IMR-90 (cell line): ENCODE measurements at regions not wholly inside any gene's neighbourhood (a gene's known extent, or its start where the extent isn't known, plus 50 kb on each side); places are given as distances from the start of the nearest gene placed in this dataset.
A peak's percentile ranks its signal among the peaks of the same experiment; 100 is the strongest.

ENCODE experiments used
- ATAC-seq: fragments of 200-7000 bp; cut with Tn5 transposase; 2 replicates; pipeline ENCODE4 v1.9.1; 2020; ENCODE audit warnings: low read depth, mild to moderate bottlenecking, moderate library complexity
- BruUV-seq: library from RNA; stranded (reverse); fragments of 400-500 nt; replicated peaks from 2 replicates; lab custom pipeline; 2021; lab: Mats Ljungman, UMichigan
- CTCF ChIA-PET: fragments of 300-600 bp; formaldehyde crosslinking; extraction: SDS; loops from one replicate; lab custom pipeline; 2021; ENCODE audit warnings: antibody characterized with exemption; lab: Yijun Ruan, JAX
- POLR2A ChIA-PET: fragments of 300-600 bp; sonication (Branson Sonifier 250); formaldehyde crosslinking; loops from one replicate; lab custom pipeline; 2022; ENCODE audit warnings: antibody characterized with exemption; ENCODE audit not compliant: unreplicated experiment; lab: Charles Lee
- DNase-seq: peaks from one replicate; pipeline ENCODE4 v3.0.0; 2013
- H2AFZ ChIP-seq: replicated peaks from 2 replicates; pipeline ENCODE3; 2013; ENCODE audit warnings: low read length, mild to moderate bottlenecking; ENCODE audit not compliant: poor library complexity
- H2AK5ac ChIP-seq: 2 replicates; pipeline ENCODE4 v1.6.1; 2013; ENCODE audit warnings: low read depth, low read length, inconsistent platforms
- H2AK9ac ChIP-seq: replicated peaks from 2 replicates; pipeline ENCODE3; 2013; ENCODE audit warnings: mild to moderate bottlenecking, low read depth, low read length, moderate library complexity; ENCODE audit not compliant: poor library complexity
- H2BK120ac ChIP-seq: 2 replicates; pipeline ENCODE4 v1.6.1; 2013; ENCODE audit warnings: low read depth, low read length, inconsistent platforms
- H2BK15ac ChIP-seq: 3 replicates; pipeline ENCODE4 v1.6.1; 2013; ENCODE audit warnings: low read depth, low read length, inconsistent platforms
- H2BK20ac ChIP-seq: 2 replicates; pipeline ENCODE4 v1.6.1; 2013; ENCODE audit warnings: low read depth, mild to moderate bottlenecking, inconsistent platforms, low read length, moderate library complexity
- H2BK5ac ChIP-seq: 2 replicates; pipeline ENCODE4 v1.6.1; 2013; ENCODE audit warnings: mild to moderate bottlenecking, low read depth, low read length, inconsistent platforms; ENCODE audit not compliant: poor library complexity, severe bottlenecking
- H3K14ac ChIP-seq: replicated peaks from 2 replicates; pipeline ENCODE4 v1.6.1; 2013; ENCODE audit warnings: low read depth, low read length, inconsistent platforms
- H3K18ac ChIP-seq: 2 replicates; pipeline ENCODE4 v1.6.1; 2013; ENCODE audit warnings: low read depth, low read length, control low read depth
- H3K23ac ChIP-seq: 2 replicates; pipeline ENCODE4 v1.6.1; 2013; ENCODE audit warnings: low read depth, low read length, inconsistent platforms
- H3K27ac ChIP-seq: 2 replicates; pipeline ENCODE4 v1.5.1; 2013; ENCODE audit warnings: mild to moderate bottlenecking, control low read depth, low read length; ENCODE audit not compliant: insufficient read depth
- H3K27me3 ChIP-seq: 2 replicates; pipeline ENCODE4 v1.6.1; 2013; ENCODE audit warnings: low read length; ENCODE audit not compliant: control insufficient read depth, insufficient read depth
- H3K36me3 ChIP-seq: 2 replicates; pipeline ENCODE4 v1.6.1; 2013; ENCODE audit warnings: low read length, mixed read lengths; ENCODE audit not compliant: control insufficient read depth, insufficient read depth
- H3K4ac ChIP-seq: 2 replicates; pipeline ENCODE4 v1.6.1; 2013; ENCODE audit warnings: low read depth, low read length, inconsistent platforms
- H3K4me1 ChIP-seq: 2 replicates; pipeline ENCODE4 v1.6.1; 2013; ENCODE audit warnings: low read length, mixed read lengths; ENCODE audit not compliant: control insufficient read depth, insufficient read depth
- H3K4me2 ChIP-seq: 2 replicates; pipeline ENCODE4 v1.6.1; 2013; ENCODE audit warnings: low read depth, mild to moderate bottlenecking, control low read depth, low read length, moderate library complexity
- H3K4me3 ChIP-seq: 2 replicates; pipeline ENCODE4 v1.5.1; 2013; ENCODE audit warnings: low read depth, mild to moderate bottlenecking, control low read depth, low read length, moderate library complexity; ENCODE audit not compliant: insufficient read depth
- H3K56ac ChIP-seq: 2 replicates; pipeline ENCODE4 v1.6.1; 2013; ENCODE audit warnings: low read length, inconsistent platforms; ENCODE audit not compliant: insufficient read depth; ENCODE audit errors: extremely low read depth
- H3K79me1 ChIP-seq, 2 experiments: 2 replicates each; pipeline ENCODE4 v1.6.1; 2013; ENCODE audit warnings: low read length in 2 of 2, inconsistent platforms in 1 of 2, low read depth in 1 of 2
- H3K9ac ChIP-seq: 2 replicates; pipeline ENCODE4 v1.6.1; 2013; ENCODE audit warnings: low read depth, low read length, control low read depth
- H3K9me1 ChIP-seq: 2 replicates; pipeline ENCODE4 v1.6.1; 2013; ENCODE audit warnings: low read length, inconsistent platforms; ENCODE audit not compliant: insufficient read depth
- H3K9me3 ChIP-seq: 2 replicates; pipeline ENCODE4 v1.6.1; 2013; ENCODE audit warnings: low read length; ENCODE audit not compliant: control insufficient read depth, insufficient read depth
- H4K20me1 ChIP-seq: 2 replicates; pipeline ENCODE4 v1.6.1; 2013; ENCODE audit warnings: low read length, inconsistent platforms; ENCODE audit not compliant: insufficient read depth
- H4K5ac ChIP-seq: 2 replicates; pipeline ENCODE4 v1.6.1; 2013; ENCODE audit warnings: mild to moderate bottlenecking, low read depth, low read length, control low read depth
- H4K8ac ChIP-seq, 2 experiments: 2 replicates each; pipeline ENCODE4 v1.6.1; 2013; ENCODE audit warnings: low read depth in 2 of 2, low read length in 2 of 2, control low read depth in 1 of 2, inconsistent platforms in 1 of 2
- H4K91ac ChIP-seq: 2 replicates; pipeline ENCODE4 v1.6.1; 2013; ENCODE audit warnings: low read depth, low read length, inconsistent platforms; ENCODE audit not compliant: insufficient read depth
- FOS ChIP-seq: fragments of 150-350 bp; IDR thresholded peaks from 2 replicates; pipeline ENCODE4 v1.6.1; 2016; ENCODE audit warnings: low read depth, low read length
- USF2 ChIP-seq: fragments of 150-350 bp; IDR thresholded peaks from 2 replicates; pipeline ENCODE4 v1.6.1; 2017; ENCODE audit warnings: mild to moderate bottlenecking, antibody characterized with exemption, low read length, low read depth
- dilution Hi-C: fragments of 300-500 bp; cut with HindIII; formaldehyde crosslinking; loops from one replicate; pipeline ENCODE4 v1.14.3; 2018; ENCODE audit warnings: low sequenced_read_pairs; ENCODE audit not compliant: unreplicated experiment
- in situ Hi-C: fragments of 300-500 bp; cut with MboI; formaldehyde crosslinking; loops from 3 replicates; pipeline ENCODE4 v1.14.3; 2019; ENCODE audit warnings: low sequenced_read_pairs, inconsistent platforms, mixed read lengths
- intact Hi-C: fragments of 100-400 bp; cut with micrococcal nuclease; formaldehyde crosslinking; loops from 2 replicates; pipeline ENCODE4 v1.10.0; 2022
- TF ChIP-seq, protein P1 (sequence below): fragments of 150-350 bp; IDR thresholded peaks from 2 replicates; pipeline ENCODE4 v1.6.1; 2016; ENCODE audit warnings: low read depth, mild to moderate bottlenecking, low read length, moderate library complexity, borderline replicate concordance

DNA sequence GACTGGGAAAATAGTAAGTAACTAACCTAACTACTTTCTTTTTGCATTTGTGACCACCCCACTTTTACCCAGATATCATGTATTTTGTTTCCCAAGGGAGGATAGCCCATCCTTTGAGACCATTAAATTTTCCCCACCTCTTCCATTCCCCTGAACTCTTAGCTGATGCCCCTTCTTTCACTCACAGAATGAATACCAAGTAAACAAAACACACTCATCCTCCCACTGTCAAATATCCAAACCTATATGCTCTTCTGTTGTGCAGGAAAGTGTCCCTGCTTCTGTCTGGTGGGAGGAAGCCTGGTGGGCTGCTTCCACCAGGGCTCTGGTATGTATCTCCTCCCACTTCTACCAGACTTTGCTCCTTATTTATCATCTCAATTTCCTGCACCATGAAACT lies 64.6 kb upstream of the PARD3B start:
- DNase-seq, result no peak
- peak overlapping the region; percentile 34; the same call in 1 of the 2 replicates for H3K18ac ChIP-seq
- no peak overlapping the region for H2AFZ ChIP-seq
- peak overlapping the region; percentile 70; the same call in 2 of the 3 replicates for H2BK15ac ChIP-seq
- peak overlapping the region; percentile 78; the same call in 1 of the 2 replicates for H2BK120ac ChIP-seq
- no peak overlapping the region for H3K9ac ChIP-seq
- no peaks in the 10 kb centered on the region for H3K36me3 ChIP-seq
- peak overlapping the region; percentile 82; the same call in 1 of the 2 replicates for H2BK20ac ChIP-seq
- 0 out of 2 replicates have a peak overlapping the region, but pooled peaks have one; percentile 5 for H3K14ac ChIP-seq
- no peak overlapping the region for H3K23ac ChIP-seq
- 0 out of 2 replicates have a peak overlapping the region, but pooled peaks have one; percentile 34 for H2AK5ac ChIP-seq
- peak overlapping the region; percentile 55; the same call in 1 of the 2 replicates for H4K5ac ChIP-seq
- H3K79me1 ChIP-seq, result no peaks in the 10 kb centered on the region
- in situ Hi-C loops, result no loop called here
- H3K9me3 ChIP-seq, result no peaks in the 10 kb centered on the region
- ChIA-PET POLR2A (no interaction called here), CTCF (interaction anchor here (0.6 kb wide), 1 partner anchor 11 kb away, joined by 5 read pairs; no protein-coding TSS in a partner anchor)
- no peaks in the 10 kb centered on the region for H3K27me3 ChIP-seq
- no peak overlapping the region for H3K4me3 ChIP-seq
- H3K4me1 ChIP-seq, result peaks cover 9% of the 10 kb centered on the region
- H3K4me2 ChIP-seq, result no peak overlapping the region
- H3K56ac ChIP-seq, result no peak overlapping the region
- peaks cover 7% of the 10 kb centered on the region for H3K9me1 ChIP-seq
- peak overlapping the region; percentile 69; the same call in 1 of the 2 replicates for H3K4ac ChIP-seq
- intact Hi-C loops, result no loop called here
- no peak overlapping the region for H2AK9ac ChIP-seq
- no peak overlapping the region for H4K91ac ChIP-seq
- H2BK5ac ChIP-seq, result no peak overlapping the region
- no peaks in the 10 kb centered on the region for H4K20me1 ChIP-seq
- no peak for ATAC-seq
- TF ChIP-seq FOS (no peak), USF2 (no peak)
- TF ChIP-seq, protein P1, sequence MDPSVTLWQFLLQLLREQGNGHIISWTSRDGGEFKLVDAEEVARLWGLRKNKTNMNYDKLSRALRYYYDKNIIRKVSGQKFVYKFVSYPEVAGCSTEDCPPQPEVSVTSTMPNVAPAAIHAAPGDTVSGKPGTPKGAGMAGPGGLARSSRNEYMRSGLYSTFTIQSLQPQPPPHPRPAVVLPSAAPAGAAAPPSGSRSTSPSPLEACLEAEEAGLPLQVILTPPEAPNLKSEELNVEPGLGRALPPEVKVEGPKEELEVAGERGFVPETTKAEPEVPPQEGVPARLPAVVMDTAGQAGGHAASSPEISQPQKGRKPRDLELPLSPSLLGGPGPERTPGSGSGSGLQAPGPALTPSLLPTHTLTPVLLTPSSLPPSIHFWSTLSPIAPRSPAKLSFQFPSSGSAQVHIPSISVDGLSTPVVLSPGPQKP, result no peak
- no TSS peak for BruUV-seq
- H4K8ac ChIP-seq, result no peak overlapping the region
- H3K27ac ChIP-seq, result no peak overlapping the region
- dilution Hi-C loops, result no loop called here
